Effector memory CD4-positive, alpha-beta T cell (primary cell): ENCODE measurements at regions not wholly inside any gene's neighbourhood (a gene's known extent, or its start where the extent isn't known, plus 50 kb on each side); places are given as distances from the start of the nearest gene placed in this dataset.

ENCODE experiments used
- DNase-seq, 3 donors: peaks; one replicate each; pipeline ENCODE4 v3.0.0-alpha.2; 2020
- H3K27ac ChIP-seq: 2 replicates; pipeline ENCODE4 v1.7.0; 2013; ENCODE audit warnings: mild to moderate bottlenecking, low read length, moderate library complexity; ENCODE audit not compliant: insufficient read depth, poor library complexity, severe bottlenecking
- H3K27me3 ChIP-seq: replicated peaks from 2 replicates; pipeline ENCODE4 v1.7.0; 2013; ENCODE audit warnings: mild to moderate bottlenecking, low read length; ENCODE audit not compliant: insufficient read depth, control insufficient read depth, poor library complexity, severe bottlenecking
- H3K36me3 ChIP-seq: 2 replicates; pipeline ENCODE4 v1.7.0; 2013; ENCODE audit warnings: mild to moderate bottlenecking, low read length, moderate library complexity; ENCODE audit not compliant: control insufficient read depth, insufficient read depth
- H3K4me1 ChIP-seq: 2 replicates; pipeline ENCODE4 v1.7.0; 2013; ENCODE audit warnings: low read length, mild to moderate bottlenecking; ENCODE audit not compliant: control insufficient read depth, insufficient read depth, poor library complexity, severe bottlenecking
- H3K4me3 ChIP-seq: 2 replicates; pipeline ENCODE4 v1.7.0; 2013; ENCODE audit warnings: low read length, low read depth, mild to moderate bottlenecking; ENCODE audit not compliant: insufficient read depth, poor library complexity, severe bottlenecking
- H3K9me3 ChIP-seq: 2 replicates; pipeline ENCODE4 v1.7.0; 2013; ENCODE audit warnings: mild to moderate bottlenecking, low read length, moderate library complexity; ENCODE audit not compliant: control insufficient read depth

GRCh38 chr6:90835596-90836212, 248.8 kb upstream of the MAP3K7 start:
- Histone ChIP-seq H3K9me3 (no peaks in the 10 kb centered on the region), H3K4me1 (no peaks in the 10 kb centered on the region), H3K27ac (no peak overlapping the region), H3K4me3 (no peak overlapping the region), H3K27me3 (no peaks in the 10 kb centered on the region), H3K36me3 (no peaks in the 10 kb centered on the region)
- DNase-seq = no peak

- Histone ChIP-seq H3K27me3 (no peaks in the 10 kb centered on the region), H3K4me3 (no peak overlapping the region), H3K9me3 (no peaks in the 10 kb centered on the region), H3K27ac (no peak overlapping the region), H3K36me3 (no peaks in the 10 kb centered on the region), H3K4me1 (no peaks in the 10 kb centered on the region)
- DNase-seq = no peak
These were observed 242.4 kb upstream of the MAP3K7 start for GRCh38 chr6:90829311-90829710.

GRCh38 chr6:90820436-90820835, 233.6 kb upstream of the MAP3K7 start:
- no peak for DNase-seq
- H3K9me3 ChIP-seq = no peaks in the 10 kb centered on the region
- H3K4me1 ChIP-seq = no peaks in the 10 kb centered on the region
- no peak overlapping the region for H3K27ac ChIP-seq
- no peaks in the 10 kb centered on the region for H3K36me3 ChIP-seq
- no peak overlapping the region for H3K4me3 ChIP-seq
- no peaks in the 10 kb centered on the region for H3K27me3 ChIP-seq

- H3K27me3 ChIP-seq = no peaks in the 10 kb centered on the region
- H3K4me3 ChIP-seq = no peak overlapping the region
- H3K36me3 ChIP-seq = no peaks in the 10 kb centered on the region
- no peaks in the 10 kb centered on the region for H3K9me3 ChIP-seq
- H3K4me1 ChIP-seq = no peaks in the 10 kb centered on the region
- DNase-seq = no peak
- H3K27ac ChIP-seq = no peak overlapping the region
These were observed 232.6 kb upstream of the MAP3K7 start for GRCh38 chr6:90819483-90819882.

GRCh38 chr6:90818163-90818562, 231.3 kb upstream of the MAP3K7 start:
- H3K36me3 ChIP-seq = no peaks in the 10 kb centered on the region
- no peaks in the 10 kb centered on the region for H3K4me1 ChIP-seq
- H3K27me3 ChIP-seq = no peaks in the 10 kb centered on the region
- H3K27ac ChIP-seq = no peak overlapping the region
- H3K4me3 ChIP-seq = no peak overlapping the region
- DNase-seq = no peak
- no peaks in the 10 kb centered on the region for H3K9me3 ChIP-seq

- Histone ChIP-seq H3K27ac (no peak overlapping the region), H3K4me3 (no peak overlapping the region), H3K4me1 (no peaks in the 10 kb centered on the region), H3K9me3 (no peaks in the 10 kb centered on the region), H3K36me3 (no peaks in the 10 kb centered on the region), H3K27me3 (no peaks in the 10 kb centered on the region)
- DNase-seq = no peak
These were observed 229.9 kb upstream of the MAP3K7 start for GRCh38 chr6:90816764-90817163.

- Histone ChIP-seq H3K4me1 (no peaks in the 10 kb centered on the region), H3K4me3 (no peak overlapping the region), H3K27ac (no peak overlapping the region), H3K36me3 (no peaks in the 10 kb centered on the region), H3K9me3 (no peaks in the 10 kb centered on the region), H3K27me3 (no peaks in the 10 kb centered on the region)
- DNase-seq = no peak
These were observed 224.8 kb upstream of the MAP3K7 start for GRCh38 chr6:90811596-90812226.

- Histone ChIP-seq H3K36me3 (no peaks in the 10 kb centered on the region), H3K9me3 (no peaks in the 10 kb centered on the region), H3K27ac (no peak overlapping the region), H3K4me3 (no peak overlapping the region), H3K27me3 (no peaks in the 10 kb centered on the region), H3K4me1 (no peaks in the 10 kb centered on the region)
- DNase-seq = no peak
These were observed 222.2 kb upstream of the MAP3K7 start for GRCh38 chr6:90809035-90809434.

- no peaks in the 10 kb centered on the region for H3K9me3 ChIP-seq
- no peak for DNase-seq
- H3K4me3 ChIP-seq = no peak overlapping the region
- no peaks in the 10 kb centered on the region for H3K27me3 ChIP-seq
- no peak overlapping the region for H3K27ac ChIP-seq
- no peaks in the 10 kb centered on the region for H3K36me3 ChIP-seq
- H3K4me1 ChIP-seq = no peaks in the 10 kb centered on the region
These were observed 221.2 kb upstream of the MAP3K7 start for GRCh38 chr6:90807791-90808701.

GRCh38 chr6:90805619-90806155, 218.8 kb upstream of the MAP3K7 start:
- Histone ChIP-seq H3K4me3 (no peak overlapping the region), H3K36me3 (no peaks in the 10 kb centered on the region), H3K27ac (no peak overlapping the region), H3K4me1 (no peaks in the 10 kb centered on the region), H3K27me3 (no peaks in the 10 kb centered on the region), H3K9me3 (no peaks in the 10 kb centered on the region)
- DNase-seq = no peak
